ENCODE measurements at regions not wholly inside any gene's neighbourhood (a gene's known extent, or its start where the extent isn't known, plus 50 kb on each side); places are given as distances from the start of the nearest gene placed in this dataset.
"Not testable (repeated sequence)": the region's sequence is repeated elsewhere in the genome, so short reads cannot be mapped to it uniquely, and the experiment has no call there.

GRCh38 chr5:52623291-52623690 is 164.4 kb upstream of the ITGA1 start:
- no peak for DNase-seq

GRCh38 chr5:52624291-52624690 is 163.4 kb upstream of the ITGA1 start:
- DNase-seq: no peak

- DNase-seq: no peak
These were observed 161.4 kb upstream of the ITGA1 start for GRCh38 chr5:52626312-52626711.

- no peak for DNase-seq
These were observed 160.0 kb upstream of the ITGA1 start for GRCh38 chr5:52627740-52628139.

GRCh38 chr5:52632281-52632680 is 155.4 kb upstream of the ITGA1 start:
- DNase-seq: no peak

GRCh38 chr5:52634171-52634570 is 153.5 kb upstream of the ITGA1 start:
- not testable (repeated sequence) for DNase-seq

GRCh38 chr5:52638732-52639131 is 149.0 kb upstream of the ITGA1 start:
- DNase-seq: no peak

- DNase-seq: no peak
These were observed 139.0 kb upstream of the ITGA1 start for GRCh38 chr5:52648726-52649125.

- no peak for DNase-seq
These were observed 132.6 kb upstream of the ITGA1 start for GRCh38 chr5:52655163-52655562.

GRCh38 chr5:52656569-52657246 is 131.0 kb upstream of the ITGA1 start:
- DNase-seq: no peak

- peak; percentile 7 for DNase-seq
These were observed 130.5 kb upstream of the ITGA1 start for GRCh38 chr5:52657247-52657645.

- no peak for DNase-seq
These were observed 129.5 kb upstream of the ITGA1 start for GRCh38 chr5:52658246-52658645.

- no peak for DNase-seq
These were observed 127.1 kb upstream of the ITGA1 start for GRCh38 chr5:52660621-52661020.

GRCh38 chr5:52661903-52662595 is 125.7 kb upstream of the ITGA1 start:
- no peak for DNase-seq

GRCh38 chr5:52665559-52665958 is 122.2 kb upstream of the ITGA1 start:
- DNase-seq: no peak

- no peak for DNase-seq
These were observed 119.6 kb upstream of the ITGA1 start for GRCh38 chr5:52668139-52668538.

GRCh38 chr5:52668544-52669185 is 119.1 kb upstream of the ITGA1 start:
- DNase-seq: no peak

GRCh38 chr5:52672459-52672858 is 115.3 kb upstream of the ITGA1 start:
- no peak for DNase-seq

GRCh38 chr5:52673495-52673894 is 114.2 kb upstream of the ITGA1 start:
- DNase-seq: no peak

GRCh38 chr5:52674815-52675545 is 112.7 kb upstream of the ITGA1 start:
- DNase-seq: no peak

GRCh38 chr5:52682492-52682891 is 105.2 kb upstream of the ITGA1 start:
- no peak for DNase-seq

- no peak for DNase-seq
These were observed 103.7 kb upstream of the ITGA1 start for GRCh38 chr5:52684051-52684450.

- DNase-seq: no peak
These were observed 102.2 kb upstream of the ITGA1 start for GRCh38 chr5:52685566-52685965.

GRCh38 chr5:52685971-52686370 is 101.7 kb upstream of the ITGA1 start:
- DNase-seq: no peak

Measured in NCI-H2107 (cell line).